CMK (cell line): ENCODE measurements at regions not wholly inside any gene's neighbourhood (a gene's known extent, or its start where the extent isn't known, plus 50 kb on each side); places are given as distances from the start of the nearest gene placed in this dataset.
"Not testable (repeated sequence)": the region's sequence is repeated elsewhere in the genome, so short reads cannot be mapped to it uniquely, and the experiment has no call there.

Experiments used
- DNase-seq: peaks from one replicate; pipeline ENCODE4 v3.0.0-alpha.2; 2010; ENCODE audit warnings: low read depth

DNA sequence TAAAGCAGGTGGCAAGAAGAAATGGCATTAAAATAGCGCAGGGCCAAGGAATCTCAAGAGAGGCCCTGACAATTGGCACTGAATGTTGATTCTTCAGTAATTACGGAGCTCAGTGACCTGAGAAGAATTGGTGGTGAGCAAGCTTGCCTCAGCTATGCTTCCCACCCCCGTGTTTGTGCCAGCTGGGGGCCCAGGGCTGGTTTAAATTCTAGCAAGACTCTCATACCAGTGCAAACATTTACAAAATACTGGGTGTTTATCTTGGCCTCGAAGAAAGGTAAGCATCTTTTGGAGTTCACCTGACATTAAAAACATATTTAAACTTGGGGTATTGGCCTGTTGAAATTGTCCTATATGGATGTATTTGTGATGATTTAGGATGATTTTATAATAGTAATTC is 296.7 kb upstream of the USP25 start:
- no peak for DNase-seq

DNA sequence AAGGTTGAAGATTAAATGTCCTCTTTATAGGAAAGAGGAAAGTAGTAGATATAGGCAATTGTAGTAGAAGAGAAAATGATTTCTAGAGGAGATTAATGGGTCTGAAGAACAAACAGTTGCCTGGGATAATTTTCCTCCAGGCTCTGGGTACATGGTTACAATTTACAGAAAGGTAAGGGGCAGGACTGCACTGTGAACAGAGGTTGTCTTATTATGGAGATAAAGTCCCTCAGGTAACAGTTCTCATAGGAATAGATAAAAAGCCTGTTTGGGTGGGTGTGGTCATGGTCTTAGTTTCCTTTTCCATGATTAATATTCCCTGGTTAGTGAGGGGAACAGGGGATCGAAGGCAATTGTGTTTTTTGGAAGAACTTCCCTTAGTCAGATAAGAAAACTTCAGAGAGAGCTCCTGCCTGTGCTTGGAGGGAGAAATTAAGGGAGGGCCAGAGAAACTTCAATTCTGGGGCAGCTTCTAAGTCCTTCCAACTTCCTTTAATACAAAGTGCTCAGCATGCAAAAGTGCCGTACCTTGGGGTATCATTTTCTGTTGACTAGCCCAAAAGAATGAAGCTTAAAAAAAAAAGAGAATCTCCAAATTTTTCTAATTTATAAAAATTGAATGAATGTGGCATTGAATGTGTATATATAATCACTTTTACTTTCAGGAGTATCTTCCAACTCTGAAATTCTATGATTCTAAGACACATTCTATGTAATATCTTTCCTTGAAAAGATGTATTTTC is 295.4 kb upstream of the USP25 start:
- no peak for DNase-seq

DNA sequence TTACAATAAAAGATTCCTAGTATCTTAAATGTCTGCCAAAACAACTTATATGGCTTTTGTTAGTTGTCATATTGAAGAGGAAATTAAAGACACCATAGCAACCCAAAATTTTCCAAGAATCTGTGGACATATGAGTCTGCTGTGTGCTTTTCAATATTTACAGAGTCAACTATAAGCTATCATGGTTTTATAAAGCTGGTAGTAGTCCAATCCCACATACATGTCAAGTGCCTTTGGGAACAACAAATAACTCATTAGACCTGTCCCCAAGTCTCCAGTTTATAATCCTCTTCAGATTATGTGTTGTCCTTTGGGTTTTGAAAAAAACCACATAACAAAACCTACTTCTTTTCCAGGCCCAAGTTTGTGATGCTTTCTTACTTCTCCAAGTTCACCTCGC is 293.8 kb upstream of the USP25 start:
- DNase-seq = no peak

DNA sequence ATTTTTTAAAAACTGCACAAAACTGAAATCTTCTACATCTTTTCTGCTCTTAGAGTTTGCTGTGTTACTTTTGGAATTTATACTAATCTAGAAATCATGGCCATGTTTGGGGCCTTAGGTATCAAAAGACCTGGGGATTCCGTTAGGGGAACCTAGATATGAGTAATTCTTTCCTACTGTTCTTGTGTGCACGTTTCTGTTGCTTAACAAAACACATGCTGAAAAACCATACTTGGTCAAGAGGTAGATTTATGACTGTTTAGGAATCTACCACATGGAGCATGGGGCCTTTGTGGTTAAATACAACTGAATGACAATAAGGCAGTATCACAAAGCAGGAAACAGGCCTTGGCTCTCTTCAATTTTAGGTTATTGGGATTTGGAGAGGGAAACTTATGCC is 291.9 kb upstream of the USP25 start:
- DNase-seq = no peak

DNA sequence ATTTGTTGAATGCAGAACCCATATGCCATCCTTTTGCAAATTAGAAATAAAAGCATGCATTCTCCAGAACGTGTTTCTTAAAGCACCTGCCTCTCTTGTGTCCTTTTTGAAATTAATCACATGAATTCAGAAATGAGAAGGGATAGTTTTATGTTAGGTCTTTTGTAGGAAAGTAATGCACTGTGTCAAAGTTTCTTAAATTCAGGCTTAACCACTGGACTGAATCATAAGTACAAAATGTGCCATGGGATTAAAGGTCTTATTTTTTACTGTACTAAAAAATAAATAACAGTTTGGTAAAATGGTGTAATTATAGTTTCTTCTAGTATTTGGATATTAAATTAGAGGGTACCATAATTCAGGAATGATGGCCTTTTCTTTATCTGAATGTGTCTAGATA is 290.1 kb upstream of the USP25 start:
- DNase-seq = no peak

DNA sequence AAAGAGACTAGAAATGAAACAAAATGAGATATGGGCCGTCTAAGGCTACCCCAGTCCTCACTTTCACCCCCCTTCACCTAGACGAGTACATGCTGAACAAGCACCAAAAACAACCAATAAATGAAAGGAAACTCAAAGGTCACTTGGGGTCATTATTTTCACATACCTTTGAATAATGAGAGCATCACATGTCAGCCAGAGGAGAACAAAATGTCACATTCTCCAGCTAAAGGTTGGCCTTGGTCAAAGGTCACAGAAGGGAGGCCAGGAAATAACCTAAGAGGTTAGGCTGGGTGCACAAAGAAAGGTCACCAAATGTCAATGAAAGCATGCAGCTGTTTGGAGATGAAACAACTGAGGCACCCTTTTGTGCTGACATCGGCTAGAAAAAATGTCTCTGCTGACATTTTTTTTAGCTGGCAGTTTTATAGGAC is 288.7 kb upstream of the USP25 start:
- no peak for DNase-seq

DNA sequence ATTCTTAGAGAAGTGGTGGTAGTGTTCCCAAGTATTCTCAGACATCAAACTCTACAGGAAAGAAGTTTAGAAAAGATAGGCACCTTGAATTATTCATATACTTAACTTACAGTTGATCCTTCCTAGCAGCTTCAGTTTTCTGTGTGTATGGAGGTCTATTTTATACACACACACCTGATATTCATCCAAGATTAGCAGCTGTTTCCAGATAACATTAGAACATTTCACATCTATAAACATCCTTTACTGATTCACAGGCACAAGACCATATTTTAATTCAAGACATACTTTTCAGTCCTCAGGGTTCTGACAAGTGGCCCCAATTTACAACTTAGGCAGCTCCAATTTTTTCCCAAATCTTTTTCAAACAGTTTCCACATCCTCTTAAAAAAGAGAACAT is 287.8 kb upstream of the USP25 start:
- no peak for DNase-seq

DNA sequence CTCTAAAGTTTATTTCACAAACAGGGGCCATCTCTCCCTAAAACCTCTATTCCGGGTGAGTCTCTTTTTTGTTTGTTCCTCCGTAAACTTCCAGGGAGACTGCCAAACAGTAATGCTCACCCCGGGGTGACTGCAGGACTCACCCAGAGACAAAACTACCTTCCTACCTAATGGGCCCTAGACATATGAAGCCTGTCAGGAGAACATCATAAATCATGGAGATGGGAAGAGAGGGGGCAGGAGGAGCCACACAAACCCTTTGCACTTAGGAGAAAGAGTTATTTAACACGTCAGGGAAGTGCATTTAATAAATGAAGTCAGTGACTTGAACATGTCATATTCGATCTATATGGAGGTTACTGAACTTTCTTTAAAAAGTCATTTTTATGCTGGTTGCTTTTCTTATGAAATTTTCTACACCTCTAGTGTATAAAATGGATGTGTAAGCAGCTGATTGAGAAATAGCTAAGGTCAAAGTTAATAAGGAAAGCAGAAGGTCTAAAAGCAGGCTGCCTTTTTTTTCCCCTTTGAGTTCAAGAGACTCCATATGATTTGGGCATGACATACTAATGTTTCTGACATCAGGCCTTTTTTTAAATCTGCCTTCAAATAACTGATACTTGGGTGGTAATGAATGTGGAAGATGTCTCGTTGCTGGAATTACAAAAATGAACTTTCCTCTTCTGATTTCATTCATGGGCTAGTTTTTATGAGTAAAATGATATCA is 286.9 kb upstream of the USP25 start:
- no peak for DNase-seq

DNA sequence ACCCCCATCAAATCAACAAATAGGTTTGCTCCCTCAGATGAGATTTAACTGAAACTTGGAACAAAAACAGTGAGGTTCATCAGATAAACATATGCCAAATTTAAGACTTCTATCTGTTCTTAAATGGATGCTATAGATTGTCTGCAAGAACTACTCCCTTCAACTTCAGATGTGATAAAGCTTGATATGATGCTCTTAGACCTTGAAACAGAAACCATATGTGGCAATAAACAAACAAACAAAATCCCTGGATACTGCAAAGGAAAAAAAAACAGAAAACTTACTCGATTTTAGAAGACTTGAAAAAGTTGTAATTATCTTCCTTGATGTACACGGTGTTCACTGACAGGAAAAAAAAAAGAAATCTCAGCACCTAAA is 286.1 kb upstream of the USP25 start:
- DNase-seq = no peak

DNA sequence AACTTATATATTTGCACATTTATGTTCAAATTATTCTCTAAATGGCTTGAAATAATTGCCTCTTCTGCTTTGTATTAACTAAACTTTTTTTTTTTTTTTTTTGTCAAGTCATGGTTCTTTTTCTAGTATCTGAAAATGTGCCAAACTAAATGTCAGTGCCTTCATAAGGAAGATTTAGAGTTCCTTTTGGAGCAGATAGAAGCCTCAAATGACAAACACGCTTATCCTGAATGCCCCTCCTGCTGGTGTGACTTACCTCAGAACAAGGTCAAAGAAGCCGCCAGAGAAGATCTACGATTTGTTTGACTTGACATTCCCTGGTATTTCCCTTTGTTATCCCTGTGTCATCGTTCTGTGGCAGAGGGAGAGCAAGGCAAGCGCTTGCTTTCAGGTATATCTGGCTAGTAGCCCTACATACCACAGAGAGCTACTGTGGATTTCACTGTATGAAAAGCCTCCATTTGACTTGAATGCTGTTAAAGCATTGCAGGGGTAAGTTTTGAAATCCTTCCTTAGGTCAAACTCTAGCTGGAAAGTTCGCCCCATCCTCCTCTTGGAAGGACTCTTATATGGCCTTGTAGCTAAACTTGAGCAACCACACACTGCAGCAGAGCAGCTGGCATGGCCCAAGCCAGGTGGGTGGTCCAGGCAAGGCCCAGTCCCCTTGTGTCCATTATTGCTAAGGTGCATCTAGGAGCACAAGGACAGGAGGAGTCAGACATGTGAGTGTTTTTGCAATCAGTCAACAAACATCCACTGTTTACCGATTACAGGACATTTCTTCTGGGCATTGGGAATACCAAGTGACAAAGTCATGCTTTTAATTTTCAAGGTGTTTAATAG is 285.4 kb upstream of the USP25 start:
- DNase-seq = no peak

DNA sequence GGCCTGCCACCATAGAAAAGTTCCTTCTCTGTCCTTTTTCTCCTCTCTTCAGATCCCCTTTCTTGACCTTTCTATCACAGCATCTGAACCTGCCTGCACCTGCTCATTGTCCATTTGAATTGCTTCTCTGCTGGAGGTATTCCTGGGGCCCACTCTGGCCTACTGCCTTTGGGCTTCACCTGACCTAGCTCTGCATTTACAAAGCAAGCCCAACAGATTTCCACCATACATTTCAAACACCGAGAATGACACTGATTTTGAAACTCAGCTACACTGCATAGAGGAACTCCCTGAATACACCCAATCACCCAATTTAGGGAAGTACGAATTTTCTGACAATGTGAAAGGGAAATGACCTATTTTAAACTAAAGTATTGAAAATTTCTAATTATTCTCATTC is 284.5 kb upstream of the USP25 start:
- DNase-seq = no peak

DNA sequence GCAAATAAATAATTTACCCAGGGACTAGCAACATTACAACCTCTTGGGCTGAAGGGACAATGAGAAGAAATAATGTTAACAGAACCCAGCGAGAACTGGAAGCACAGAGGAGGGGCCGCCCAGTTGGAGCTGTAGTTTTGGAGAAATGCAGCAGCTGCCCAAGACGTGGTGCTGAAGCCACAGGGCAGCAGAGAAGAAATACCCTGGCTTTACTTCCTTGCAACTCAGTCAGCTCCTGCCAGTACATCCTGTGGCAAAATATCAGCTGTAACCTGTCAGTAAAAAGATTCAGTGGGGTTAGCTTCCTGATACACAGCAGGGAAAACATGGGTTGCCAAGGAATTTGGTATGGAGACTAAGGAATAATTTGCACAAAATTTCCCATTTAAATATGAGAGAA is 283.6 kb upstream of the USP25 start:
- DNase-seq = no peak

DNA sequence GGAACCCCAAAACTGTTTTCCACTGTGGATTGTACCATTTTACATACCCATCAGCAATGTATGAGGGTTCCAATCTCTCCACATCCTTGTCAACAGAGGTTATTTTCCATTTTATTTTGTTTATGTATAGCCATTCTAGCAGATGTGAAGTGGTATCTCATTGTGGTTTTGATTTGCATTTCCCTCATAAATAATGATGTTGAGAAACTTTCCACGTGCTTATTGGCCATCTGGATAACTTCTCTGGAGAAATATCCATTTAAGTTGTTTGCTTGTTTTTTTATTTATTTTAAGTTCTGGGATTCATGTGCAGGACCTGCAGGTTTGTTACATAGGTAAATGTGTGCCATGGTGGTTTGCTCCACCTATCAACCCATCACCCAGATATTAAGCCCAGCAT is 280.2 kb upstream of the USP25 start:
- no peak for DNase-seq

DNA sequence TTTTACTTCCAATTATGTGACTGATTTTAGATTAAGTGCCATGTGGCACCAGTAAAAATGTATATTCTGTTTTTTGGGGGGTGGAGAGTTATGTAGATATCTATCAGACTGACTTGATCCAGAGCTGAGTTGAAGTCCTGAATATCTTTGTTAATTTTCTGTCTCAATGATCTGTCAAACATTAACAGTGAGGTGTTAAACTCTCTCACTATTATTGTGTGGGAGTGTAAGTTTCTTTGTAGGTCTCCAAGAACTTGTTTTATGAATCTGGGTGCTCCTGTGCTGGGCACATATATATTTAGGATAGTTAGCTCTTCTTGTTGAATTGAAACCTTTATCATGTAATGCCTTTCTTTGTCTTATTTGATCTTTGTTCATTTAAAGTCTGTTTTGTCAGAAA is 276.5 kb upstream of the USP25 start:
- DNase-seq = no peak

DNA sequence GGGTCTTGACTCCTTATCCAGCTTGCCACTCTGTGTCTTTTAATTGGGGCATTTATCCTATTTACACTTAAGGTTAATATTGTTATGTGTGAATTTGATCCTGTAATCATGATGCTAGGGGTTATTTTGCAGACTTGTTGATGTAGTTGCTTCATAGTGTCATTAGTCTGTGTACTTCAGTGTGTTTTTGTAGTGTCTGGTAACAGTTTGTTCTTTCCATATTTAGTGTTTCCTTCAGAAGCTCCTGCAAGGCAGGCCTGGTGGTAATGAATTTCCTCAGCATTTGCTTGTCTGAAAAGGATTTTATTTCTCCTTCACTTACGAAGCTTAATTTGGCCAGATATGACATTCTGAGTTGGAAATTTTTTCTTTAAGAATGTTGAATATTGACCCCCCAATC is 276.0 kb upstream of the USP25 start:
- DNase-seq = not testable (repeated sequence)

DNA sequence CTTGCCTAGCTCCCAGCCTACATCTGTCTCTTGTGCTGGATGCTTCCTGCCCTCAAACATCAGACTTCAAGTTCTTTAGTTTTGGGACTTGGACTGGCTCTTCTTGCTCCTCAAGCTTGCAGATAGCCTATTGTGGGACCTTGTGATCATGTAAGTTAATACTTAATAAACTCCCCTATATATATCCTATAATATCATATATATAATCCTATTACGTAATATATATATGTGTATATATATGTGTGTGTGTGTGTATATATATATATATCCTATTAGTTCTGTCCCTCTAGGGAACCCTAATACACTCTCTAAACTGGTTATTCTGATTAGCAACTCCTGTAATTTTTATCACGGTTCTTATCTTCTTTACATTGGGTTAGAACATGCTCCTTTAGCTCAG is 274.9 kb upstream of the USP25 start:
- DNase-seq = not testable (repeated sequence)

DNA sequence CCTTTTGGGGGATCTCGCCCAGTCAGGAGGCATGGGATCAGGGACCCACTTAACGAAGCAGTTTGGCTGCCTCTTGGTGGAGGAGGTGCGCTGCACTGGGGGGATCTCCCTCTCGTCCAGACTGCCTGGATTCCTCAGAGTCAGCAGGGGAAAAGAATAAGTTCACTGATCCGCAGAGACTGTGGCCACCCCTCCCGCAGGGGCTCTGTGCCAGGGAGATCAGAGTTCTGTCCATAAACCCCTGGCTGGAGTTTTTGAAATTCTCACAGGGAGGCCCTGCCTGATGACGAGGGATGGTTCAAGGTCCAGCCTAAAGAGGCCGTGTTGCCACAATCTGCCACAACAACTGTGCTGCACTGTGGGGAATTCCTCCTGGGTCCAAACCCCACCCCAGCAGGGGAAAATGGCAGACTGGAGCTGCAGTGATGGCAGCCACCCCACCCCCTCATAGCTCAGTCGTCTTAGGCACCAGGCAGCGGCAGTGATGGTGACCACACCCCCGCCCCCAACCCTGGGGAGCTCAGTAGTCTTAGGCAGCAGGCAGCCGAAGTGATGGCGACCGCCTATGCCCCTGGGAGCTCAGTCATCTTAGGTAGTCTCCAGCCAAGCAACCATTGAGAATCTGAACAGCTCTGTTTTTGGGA is 273.8 kb upstream of the USP25 start:
- DNase-seq = no peak

DNA sequence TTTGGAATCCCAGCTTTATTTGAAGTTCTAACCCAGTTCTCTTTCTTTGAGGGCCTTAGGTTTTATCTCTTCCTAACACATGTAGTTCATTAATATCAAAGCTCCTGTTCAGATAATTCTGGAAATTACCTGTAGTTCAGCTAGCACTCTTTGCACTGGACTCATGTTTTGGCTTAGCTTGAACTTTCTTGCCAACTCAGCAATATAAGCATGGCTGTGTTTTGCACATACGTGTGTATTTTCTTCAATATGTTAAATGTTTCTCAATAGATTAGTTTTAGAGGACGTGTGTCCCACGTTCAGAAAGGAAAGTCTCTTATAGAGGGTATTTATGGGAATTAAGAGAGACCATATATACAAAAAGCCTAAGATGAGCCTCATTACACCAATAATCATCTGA is 271.8 kb upstream of the USP25 start:
- no peak for DNase-seq

DNA sequence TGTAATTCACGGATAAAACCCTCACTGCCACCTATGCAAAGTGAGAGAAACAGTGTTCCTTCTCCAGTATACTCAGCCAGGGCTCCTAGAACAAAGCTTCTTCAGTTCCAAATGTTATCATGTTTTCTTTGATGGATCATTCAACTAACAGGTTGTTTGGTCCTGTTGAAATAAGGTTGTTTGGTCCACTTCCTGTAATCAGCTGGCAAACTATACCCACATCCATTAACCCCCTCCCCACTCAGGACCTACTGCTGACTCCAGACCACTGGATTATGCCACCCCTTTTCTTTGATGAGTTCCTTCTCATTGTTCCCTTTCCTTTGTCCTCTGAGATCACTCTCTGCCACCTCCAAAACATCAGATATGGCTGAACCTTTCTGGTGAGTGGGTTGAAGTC is 267.7 kb upstream of the USP25 start:
- no peak for DNase-seq

DNA sequence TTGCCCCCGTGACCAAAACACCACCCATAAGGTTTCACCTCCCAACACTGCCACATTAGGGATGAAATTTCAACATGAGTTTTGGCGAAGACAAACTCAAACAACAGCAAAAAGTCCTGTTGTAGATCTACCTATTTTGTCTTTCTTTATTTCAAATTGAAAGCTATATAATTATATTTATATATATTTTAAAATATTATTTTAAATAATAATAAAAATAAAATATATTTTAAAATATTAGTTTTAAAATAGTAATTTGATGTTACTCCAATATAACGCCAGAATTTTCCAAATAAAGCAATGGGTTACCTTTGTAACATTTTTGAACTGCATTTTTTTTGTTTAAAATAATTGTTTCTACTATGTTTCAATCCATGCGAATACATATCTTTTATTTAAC is 263.5 kb upstream of the USP25 start:
- no peak for DNase-seq

DNA sequence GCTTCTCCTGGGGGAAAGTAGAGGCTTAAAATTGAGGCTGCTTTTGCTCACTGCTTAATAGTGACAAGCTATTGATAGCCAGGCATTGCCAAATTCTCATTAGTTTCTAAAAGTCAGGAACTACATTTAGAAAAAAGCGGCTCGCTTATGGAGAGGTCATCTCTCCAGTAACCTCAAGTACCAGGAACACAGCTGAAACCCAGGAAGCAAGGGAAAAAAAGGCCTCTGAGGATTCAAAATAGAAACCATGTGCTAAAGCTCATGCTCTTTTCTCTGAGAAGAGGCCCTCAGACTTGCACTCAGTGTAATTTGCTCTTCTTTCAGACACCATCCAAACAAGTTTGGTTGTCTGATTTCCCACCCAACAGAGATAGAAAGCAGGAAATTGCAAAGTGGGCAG is 261.4 kb upstream of the USP25 start:
- no peak for DNase-seq
